HG03460 (cell line): ENCODE measurements at regions not wholly inside any gene's neighbourhood (a gene's known extent, or its start where the extent isn't known, plus 50 kb on each side); places are given as distances from the start of the nearest gene placed in this dataset.
"Not testable (repeated sequence)": the region's sequence is repeated elsewhere in the genome, so short reads cannot be mapped to it uniquely, and the experiment has no call there.

Experiments used
- ATAC-seq: cut with Tn5 transposase; IDR thresholded peaks from one replicate; pipeline ENCODE4 v1.9.1; 2021; ENCODE audit not compliant: unreplicated experiment

DNA sequence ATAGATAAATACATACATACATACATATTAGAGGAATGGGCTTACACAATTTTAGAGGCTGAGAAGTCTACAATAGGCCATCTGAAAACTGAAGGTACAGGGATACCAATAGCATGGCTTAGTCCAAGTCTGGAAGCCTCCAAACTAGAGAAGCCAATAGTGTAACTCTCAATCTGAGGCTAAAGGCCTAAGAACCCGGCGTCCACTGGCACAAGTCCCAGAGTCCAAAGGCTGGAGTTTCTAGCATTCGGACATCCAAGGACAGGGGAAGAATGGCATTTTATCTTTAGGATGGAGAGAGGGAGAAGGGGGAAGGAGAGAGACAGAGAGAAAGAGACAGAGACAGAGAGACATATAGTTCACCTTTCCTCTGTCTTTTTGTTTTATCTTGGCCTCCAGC lies 63.7 kb upstream of the SYT4 start:
- no peak for ATAC-seq

DNA sequence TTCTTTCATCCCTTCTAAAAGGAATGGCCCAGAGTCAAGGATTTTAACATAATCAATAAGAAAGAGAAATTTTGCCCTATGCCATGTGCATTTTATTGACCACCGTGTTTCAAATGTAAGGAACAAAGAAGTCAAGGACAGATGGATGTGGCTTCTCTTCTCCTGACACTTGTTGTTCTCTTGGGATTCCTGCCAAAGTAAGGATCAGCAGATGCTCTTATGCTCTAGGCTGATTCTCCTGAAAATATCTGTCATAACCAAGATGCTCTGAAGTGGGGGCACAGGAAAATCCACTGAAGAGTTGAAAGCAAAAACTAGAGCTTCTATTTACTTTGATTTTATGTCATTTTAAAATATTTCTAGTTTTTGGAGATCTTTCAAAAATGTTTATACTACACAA lies 72.9 kb upstream of the SYT4 start:
- no peak for ATAC-seq

DNA sequence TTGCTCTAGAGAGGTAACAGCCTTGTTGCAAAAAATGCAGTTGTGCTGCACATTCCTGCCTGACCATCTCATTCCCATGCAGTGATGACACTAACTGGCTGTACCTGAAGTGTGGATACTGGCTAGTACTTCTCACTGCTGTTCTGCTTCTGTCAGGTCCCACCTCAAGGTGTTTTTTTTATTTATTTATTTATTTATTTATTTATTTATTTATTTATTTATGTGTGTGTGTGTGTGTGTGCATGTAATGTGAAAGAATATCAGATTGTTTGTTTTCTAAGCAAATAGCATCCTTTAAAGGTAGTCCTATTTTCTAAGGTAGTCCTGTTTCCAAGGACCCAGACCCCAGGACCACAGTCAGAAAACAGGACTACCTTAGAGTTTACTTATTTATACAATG lies 87.2 kb upstream of the SYT4 start:
- no peak for ATAC-seq

DNA sequence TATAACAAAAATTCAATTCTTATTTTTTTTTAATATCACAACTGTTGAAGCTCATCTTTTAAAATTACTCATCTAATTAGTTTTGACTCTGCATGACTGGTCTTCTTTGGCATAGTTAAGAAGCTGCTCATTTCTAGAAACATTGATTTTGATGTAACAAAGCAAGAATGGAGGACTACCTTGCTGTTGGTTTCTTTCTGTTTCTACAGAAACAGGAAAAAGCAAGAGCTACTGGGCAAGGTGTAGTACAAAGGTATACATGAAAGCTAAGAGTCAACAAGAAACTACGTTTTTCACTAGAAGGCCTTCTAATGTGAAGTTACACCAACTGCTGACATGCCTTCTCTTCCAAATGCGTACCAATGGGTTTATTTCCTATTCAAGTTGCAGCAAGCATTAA lies 90.6 kb upstream of the SYT4 start:
- no peak for ATAC-seq

DNA sequence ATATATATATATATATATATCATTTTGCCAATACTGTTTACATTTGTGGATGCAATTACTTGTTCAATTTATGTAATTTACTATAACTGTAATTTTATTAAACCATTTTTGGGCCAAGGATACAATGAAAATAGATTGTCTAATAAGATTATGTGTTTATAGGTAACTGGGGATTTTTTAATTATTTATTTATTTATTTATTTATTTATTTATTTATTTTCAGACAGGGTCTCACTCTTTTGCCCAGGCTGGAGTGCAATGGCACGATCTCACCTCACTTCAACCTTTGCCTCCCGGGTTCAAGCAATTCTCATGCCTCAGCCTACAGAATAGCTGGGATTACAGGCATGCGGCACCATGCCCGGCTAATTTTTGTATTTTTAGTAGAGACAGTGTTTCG lies 92.0 kb upstream of the SYT4 start:
- not testable (repeated sequence) for ATAC-seq

DNA sequence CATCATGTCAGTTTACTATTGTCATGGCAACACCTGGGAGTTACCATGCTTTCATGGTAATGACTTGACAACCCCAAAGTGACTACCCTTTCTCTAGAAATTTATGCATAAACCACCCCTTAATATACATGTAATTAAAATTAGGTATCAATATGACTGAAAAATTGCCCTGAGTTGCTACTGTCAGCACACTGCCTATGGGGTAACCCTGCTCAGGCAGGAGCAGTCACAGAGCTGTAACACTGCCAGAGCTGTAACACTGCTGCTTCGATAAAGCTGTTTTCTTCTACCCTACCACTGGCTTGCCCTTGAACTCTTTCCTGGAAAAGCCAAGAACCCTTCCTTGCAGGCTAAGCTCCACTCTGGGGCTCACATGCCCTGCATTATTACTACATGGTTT lies 95.5 kb upstream of the SYT4 start:
- ATAC-seq, result no peak

DNA sequence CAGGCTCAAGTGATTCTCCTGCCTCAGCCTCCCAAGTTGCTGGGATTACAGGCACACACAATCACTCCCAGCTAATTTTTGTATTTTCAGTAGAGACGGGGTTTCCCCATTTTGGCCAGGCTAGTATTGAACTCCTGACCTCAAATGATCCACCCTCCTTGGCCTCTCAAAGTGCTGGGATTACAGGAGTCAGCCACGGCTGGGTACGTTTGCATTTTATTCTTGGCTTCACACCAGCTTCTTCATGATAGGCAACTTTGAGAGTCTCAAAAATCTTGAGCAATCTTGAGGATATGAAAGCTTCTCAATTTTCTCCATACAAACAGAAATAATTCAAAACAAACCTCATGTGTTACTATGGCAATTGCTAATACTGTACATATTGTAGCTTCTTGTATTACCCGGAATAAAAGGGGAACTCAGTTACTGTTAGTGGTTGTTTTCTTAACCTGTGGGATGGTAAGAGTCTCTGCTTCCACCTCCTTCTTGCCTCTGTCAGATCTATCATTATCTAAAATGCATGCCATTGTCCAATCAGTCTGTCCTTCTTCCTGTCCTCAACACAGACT lies 102.9 kb upstream of the SYT4 start:
- no peak for ATAC-seq

DNA sequence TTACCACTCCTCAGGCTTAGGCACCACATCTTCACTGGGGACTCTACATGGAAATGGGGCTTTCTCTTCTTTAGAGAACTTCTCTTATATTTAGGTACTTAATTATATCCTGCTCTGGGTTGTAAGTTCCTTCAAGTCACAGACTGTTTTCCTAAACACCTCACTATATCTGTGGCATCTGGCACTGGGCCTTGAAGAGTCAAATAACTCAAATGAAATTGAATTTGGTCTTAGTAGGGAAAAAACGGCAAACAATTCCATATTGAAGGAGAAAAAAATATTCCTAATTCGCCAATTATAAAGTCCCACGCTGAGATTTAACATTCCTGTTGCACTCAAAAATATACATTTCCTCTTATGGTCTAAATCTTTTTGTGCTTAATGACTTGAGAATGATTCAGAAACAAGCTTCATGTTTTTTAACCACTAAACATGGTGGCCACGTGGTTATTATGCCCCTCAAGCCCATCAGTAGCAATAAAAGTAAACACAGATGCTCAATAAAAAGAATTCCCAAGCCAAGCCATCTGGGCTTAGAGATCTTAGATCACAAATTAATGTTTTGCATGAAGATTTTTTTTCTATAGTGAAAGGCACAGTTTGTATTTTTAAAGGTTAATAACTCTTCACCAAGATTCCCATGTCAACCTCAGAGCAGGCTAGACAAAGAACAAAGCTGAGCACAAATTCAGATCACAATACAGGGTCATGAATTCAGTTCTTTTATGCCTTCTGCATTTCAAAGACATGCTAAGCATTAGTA lies 105.5 kb upstream of the SYT4 start:
- ATAC-seq, result no peak

DNA sequence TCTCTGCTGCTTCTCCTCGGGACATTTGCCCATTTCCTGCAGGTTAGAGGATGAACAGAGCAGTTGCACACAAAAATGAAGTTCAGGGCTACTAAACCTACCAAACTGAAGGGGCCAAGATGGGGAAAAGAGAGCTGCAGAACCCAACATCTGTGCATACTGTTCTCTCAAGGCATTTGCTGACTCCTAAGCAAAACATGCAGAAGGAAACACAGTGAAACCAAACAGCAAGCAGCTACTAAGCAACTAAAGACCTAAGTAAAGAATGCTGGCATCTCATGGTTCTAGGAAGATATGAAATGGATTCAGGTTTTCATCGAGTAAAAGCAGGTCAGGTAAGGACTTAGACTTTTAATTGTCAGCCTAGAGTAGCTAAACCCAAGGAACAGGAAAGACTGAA lies 111.9 kb upstream of the SYT4 start:
- ATAC-seq, result no peak

DNA sequence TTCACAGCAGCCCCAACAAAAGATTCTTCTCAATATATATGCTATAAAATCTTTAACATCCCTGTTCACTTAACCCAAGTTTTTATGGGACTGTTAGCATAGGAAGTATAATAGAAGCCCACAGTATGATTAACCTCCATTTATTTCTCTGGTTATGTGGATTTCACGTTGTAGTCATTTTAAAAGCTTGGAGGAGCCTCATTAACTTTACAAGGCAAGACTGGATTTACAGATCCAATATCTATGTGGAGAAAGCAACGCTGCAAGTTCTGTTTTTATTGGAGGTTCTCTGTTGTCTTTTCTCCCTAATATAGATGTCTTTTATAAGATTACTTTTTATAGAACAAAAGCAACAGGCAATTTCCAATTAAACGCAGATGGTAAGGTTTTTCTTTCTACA lies 114.9 kb upstream of the SYT4 start:
- no peak for ATAC-seq

DNA sequence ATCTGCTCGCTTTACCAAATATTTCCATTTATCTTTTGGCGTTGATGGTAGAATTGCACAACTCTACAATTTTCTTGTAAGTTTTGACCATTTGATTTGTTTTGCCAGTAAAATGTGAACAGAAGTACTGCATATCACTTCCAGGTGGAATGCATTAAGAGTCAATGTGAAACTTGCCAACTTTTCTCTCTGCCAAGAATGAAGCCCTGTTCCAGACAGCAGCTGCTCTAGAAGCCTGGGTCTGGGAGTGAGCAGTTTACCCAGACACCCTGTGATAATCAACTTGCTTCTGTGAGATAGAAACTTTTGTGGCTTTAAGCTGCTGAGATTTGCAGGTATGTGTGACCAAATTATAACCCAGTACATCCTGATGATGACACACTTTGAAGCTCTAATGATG lies 115.9 kb upstream of the SYT4 start:
- ATAC-seq, result no peak

DNA sequence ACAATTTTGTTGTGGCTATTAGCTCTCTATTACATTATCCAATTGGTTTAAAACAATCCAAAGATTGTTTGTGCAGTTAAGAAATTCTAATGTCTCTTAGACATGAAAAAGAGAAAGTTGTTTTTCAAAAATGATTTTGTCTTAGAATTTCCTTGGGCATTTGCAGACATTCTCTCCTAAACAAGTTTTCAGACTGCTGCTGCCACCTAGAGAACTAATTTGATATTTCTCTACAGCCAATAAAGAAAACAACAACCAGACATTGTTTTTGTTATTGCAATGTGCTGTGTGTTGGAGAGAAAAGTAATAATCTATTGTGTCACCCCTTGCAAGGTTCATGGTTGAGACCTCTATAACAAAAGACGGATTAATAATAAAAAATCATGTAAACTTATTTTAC lies 119.0 kb upstream of the SYT4 start:
- no peak for ATAC-seq

DNA sequence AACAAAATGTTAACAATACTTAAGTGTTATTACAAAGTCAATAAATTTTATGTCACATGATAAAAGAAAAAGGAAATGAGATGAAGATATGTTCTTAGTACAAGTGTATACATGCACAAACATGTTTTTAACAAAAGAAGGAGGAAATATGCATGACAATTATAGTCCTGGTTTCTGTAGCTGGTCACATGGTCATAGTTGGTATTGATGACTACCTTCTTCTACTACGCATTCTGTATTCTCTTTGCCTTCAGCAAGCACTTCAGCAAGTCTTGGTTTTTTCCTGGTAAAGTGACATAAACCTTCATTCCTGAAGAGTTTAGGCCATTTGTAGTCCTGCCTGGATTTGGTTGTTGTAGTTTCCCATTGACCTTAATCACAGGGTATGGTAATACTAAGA lies 121.3 kb upstream of the SYT4 start:
- no peak for ATAC-seq

DNA sequence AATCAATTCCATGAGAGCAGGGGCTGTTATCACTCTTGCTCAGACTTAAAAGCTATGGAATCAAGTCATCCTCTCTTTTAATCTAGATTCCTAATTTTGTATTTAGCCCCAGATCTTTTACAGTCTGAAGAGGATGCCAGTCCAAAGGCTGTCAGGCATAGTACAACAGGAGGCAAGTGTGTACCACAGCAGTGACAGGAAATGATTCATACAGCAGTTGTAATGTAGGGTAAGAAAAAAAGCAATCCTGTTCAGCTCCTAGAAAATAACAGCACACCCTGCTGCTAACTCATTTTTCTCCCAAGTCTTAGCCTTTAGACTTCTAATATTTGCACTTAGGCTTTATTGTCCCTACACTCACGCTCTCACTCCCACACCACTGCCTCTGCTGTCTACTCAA lies 127.8 kb upstream of the SYT4 start:
- no peak for ATAC-seq

DNA sequence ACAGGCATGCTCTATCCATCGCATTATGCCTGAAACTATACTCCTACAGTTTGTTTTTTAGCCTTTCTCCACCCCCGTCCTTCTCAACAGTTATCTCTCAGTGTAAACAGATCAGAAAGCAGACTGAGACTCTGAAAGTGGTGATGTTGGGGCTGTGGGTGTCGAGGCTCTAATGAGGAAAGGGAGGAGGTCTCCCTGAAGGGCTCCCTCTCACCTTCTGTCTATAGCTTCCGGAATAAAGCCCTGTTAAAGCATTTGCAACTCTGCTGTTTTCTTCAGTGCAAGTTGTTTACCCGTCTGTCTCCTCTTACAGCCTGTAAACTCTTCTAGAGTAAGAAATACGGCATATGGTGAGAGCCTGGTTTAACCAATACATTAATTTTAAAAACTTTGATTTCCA lies 136.7 kb upstream of the SYT4 start:
- ATAC-seq, result no peak

DNA sequence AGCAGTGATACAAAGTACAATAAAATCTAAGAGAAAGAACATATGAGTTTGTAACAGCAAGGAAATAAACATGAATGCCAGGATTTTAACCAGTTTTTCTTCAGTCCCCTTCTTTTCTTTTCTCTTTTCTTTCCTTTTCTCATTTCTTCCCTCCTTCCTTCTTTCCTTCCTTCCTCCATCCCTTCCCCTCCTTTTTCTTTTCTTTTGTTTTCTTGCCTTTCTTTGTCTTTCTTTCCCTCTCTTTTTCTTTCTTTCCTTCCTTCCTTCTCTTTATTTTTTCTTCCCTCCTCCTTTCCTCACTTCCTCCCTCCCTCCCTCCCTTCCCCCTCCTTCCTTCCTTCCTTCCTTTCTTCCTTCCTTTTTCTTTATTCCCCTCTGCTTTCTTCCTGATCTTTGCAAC lies 142.8 kb upstream of the SYT4 start:
- no peak for ATAC-seq

DNA sequence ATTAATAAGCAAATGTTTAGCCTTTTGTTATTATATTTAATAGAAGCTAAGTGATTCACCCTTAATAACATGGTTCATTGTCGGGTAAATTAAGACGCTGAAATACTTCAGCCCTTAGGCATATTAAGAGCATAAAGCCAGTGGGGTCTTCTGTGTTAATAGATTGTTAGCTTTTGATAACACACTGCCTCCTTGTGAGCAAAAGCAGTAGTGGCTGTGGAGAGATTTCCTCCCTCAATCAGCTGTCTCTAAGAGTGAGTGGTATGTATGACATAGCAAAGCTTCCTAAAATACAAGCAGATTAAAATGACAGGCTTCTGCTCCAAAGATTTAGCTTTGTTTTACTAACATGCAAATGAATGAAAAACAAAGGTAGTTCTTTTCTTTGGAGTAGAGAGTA lies 143.7 kb upstream of the SYT4 start:
- ATAC-seq, result no peak

DNA sequence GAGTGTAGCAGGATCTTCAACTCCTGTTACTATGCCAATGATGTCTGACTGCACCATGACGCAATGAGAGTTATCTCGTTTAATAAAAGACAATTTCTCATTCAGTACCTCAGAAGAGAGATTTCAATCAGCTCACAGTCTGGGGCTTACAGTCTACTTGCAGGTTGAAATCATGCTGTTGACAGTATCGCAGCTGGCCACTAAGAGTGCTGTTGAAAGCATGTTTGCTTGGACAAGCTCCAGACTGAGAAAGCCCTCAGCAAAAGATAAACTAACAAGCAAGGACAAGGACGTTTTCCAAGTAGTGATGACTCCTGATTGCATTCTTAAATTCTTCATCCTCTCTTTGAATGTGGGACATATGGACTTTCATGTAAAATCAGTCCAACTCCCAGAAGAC lies 145.2 kb upstream of the SYT4 start:
- no peak for ATAC-seq

DNA sequence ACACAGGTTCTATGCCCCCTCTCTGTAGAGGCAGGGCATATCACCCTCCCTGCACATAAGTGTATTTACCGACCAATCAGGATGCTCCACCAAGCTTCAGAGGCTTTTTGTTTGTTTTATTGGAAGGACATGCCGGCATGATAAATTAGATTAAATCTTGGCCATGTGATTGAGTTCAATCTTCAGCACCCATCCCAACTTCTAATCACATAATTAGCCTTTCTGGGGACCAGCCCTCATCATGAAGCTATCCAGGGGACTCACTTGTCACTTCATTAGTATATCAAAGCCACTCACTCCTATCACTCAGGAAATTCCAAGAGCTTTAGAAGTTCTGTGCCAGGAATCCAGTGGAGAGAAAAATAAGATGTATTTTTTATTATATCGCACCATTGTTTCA lies 158.6 kb upstream of the SYT4 start:
- ATAC-seq, result no peak

DNA sequence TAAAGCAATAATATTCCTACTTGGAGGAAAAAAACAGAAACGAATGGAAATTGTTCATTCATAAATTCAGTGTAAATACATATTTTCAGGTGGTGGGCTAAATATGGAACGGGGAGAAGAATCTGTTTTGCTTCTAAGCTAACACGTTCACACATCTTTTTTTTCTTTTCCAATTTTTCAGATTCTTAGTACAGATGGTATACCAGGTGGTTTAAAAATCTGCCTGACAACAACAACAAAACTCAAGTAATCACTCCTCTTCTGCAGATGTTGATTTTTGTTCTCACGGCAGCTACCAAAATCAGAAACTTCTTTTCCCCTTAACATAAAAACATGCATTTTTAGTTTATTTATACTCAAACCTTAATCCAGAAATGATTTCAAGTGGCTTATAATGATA lies 164.8 kb upstream of the SYT4 start:
- no peak for ATAC-seq

DNA sequence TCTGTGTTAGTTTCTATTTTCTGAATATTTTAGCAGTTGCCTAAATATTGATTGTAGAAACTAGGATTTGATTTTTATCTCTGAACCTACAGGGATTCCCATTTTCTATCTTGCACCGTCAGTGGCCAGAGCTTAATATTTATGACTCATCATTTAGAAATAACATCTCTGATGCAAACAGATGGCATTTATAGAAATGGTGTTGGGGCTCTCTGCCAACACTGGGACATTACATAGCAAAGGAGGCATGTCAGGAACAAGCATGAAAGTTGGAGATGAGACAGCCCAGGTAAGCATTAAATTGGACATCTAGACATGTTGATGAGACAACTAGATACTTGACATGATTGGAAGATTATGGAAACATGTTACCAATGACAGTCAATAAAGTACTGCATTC lies 165.3 kb upstream of the SYT4 start:
- ATAC-seq, result no peak

DNA sequence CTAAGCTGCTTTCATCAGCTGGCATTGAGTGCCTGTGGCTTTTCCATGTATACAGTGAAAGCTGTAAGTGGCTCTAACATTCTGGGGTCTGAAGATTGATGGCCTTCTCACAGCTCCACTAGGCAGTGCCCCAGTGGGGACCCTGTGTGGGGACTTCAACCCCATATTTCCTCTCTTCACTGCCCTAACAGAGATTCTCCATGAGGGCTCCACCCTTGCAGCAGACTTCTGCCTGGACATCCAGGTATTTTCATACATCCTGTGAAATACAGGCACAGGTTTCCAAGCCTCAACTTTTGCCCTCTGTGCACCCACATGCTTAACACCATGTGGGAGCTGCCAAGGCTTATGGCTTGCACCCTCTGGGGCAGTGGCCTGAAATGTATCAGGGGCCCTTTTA lies 188.2 kb upstream of the SYT4 start:
- ATAC-seq, result no peak

DNA sequence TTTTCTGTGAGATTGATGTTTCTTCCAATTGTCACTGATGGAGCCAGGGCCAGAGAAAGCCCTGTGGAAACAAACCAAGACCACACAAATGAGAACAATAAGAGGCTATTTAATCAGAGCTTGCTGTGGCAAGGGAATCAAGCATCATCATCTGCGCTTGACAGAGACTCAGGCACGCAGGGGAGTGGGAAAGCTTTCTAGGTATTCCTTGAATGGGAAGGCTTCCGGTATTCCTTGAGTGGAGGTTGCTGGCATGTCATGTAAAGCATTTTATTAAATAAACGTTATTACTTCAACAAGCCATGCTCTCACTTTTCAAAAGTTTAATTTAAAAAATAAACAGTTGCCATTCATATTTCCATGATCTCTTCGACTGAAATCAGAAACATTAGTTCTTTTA lies 194.6 kb upstream of the SYT4 start:
- no peak for ATAC-seq
